ENCODE measurements at regions not wholly inside any gene's neighbourhood (a gene's known extent, or its start where the extent isn't known, plus 50 kb on each side); places are given as distances from the start of the nearest gene placed in this dataset.

DNA sequence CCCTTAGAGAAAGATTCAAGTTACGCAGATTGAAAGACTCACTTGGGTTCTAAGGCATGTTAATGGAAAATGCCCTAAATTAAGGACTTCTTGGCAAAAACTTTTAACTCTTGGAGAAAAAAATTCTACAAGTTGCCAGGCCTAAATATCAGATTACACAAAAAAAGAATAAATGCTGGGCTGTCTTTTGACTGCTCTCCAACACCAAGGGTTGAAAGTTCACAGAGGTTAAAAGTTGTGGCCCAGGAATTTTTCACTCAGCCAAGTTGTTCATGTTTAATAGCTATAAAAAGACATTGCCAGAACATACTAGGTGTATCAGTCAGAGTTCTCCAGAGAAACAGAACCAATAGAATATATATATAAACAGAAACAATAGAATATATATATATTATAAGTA, 204.3 kb upstream of the ADRA1D start:
- TF ChIP-seq, protein P1, sequence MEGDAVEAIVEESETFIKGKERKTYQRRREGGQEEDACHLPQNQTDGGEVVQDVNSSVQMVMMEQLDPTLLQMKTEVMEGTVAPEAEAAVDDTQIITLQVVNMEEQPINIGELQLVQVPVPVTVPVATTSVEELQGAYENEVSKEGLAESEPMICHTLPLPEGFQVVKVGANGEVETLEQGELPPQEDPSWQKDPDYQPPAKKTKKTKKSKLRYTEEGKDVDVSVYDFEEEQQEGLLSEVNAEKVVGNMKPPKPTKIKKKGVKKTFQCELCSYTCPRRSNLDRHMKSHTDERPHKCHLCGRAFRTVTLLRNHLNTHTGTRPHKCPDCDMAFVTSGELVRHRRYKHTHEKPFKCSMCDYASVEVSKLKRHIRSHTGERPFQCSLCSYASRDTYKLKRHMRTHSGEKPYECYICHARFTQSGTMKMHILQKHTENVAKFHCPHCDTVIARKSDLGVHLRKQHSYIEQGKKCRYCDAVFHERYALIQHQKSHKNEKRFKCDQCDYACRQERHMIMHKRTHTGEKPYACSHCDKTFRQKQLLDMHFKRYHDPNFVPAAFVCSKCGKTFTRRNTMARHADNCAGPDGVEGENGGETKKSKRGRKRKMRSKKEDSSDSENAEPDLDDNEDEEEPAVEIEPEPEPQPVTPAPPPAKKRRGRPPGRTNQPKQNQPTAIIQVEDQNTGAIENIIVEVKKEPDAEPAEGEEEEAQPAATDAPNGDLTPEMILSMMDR (IDR thresholded peaks at IDR 0.05) = no peak
- TF ChIP-seq POLR2A (IDR thresholded peaks at IDR 0.05) = no peak

Data from lower leg skin (tissue), 3 donors.